ENCODE measurements at regions not wholly inside any gene's neighbourhood (a gene's known extent, or its start where the extent isn't known, plus 50 kb on each side); places are given as distances from the start of the nearest gene placed in this dataset.

DNA sequence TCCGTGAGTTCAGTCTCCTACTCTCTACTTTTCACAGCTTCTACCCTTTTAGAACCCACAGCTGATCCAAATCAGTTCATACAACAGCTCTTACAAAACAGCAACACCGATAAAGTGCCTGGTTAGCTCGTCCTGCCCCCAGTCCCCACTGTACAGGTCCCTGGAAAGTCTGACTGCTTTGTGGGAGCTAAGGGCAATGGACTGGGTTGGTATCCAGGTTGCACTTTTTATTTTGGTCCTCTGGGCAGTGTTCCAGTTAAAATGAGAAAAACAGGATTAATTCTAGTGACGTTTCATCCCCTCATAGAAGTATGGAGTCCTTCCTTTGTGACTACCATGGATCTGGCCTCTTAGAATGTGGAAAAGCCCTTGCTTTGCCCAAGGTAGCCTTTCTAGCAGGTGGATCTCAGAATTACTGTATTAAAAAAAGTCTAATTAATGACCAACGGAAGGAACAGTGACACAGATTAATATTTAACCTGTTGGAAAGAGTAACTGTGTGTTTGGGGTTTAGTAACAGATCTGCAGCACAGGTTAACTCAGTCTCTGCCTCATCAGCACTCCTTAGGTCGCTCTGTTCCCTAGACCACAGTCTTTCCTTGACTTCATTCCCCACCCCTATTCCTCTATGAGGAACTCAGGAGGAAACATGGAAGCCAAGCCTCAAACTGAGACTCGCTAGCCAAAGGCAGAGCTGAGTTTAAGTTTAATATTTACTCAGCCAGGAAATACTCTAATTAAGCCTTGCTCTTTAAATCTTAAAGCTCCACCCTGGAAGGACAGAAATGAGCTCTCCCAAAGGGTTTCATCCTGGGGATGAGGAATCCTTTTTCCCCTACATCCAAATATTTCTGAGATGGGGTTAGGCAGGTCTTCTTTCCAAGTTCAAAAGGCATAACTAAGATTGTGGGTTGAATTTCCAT, 52.8 kb upstream of the ITGA6 start:
- TF ChIP-seq, protein P1, sequence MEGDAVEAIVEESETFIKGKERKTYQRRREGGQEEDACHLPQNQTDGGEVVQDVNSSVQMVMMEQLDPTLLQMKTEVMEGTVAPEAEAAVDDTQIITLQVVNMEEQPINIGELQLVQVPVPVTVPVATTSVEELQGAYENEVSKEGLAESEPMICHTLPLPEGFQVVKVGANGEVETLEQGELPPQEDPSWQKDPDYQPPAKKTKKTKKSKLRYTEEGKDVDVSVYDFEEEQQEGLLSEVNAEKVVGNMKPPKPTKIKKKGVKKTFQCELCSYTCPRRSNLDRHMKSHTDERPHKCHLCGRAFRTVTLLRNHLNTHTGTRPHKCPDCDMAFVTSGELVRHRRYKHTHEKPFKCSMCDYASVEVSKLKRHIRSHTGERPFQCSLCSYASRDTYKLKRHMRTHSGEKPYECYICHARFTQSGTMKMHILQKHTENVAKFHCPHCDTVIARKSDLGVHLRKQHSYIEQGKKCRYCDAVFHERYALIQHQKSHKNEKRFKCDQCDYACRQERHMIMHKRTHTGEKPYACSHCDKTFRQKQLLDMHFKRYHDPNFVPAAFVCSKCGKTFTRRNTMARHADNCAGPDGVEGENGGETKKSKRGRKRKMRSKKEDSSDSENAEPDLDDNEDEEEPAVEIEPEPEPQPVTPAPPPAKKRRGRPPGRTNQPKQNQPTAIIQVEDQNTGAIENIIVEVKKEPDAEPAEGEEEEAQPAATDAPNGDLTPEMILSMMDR (conservative IDR thresholded peaks at IDR 0.05; ENCODE audit: low read length) = no peak
- no peak for TF ChIP-seq EZH2phosphoT487 (IDR thresholded peaks at IDR 0.05; ENCODE audit: borderline replicate concordance, low read depth, low read length)
